ENCODE measurements at regions not wholly inside any gene's neighbourhood (a gene's known extent, or its start where the extent isn't known, plus 50 kb on each side); places are given as distances from the start of the nearest gene placed in this dataset.

GRCh38 chr6:44681761-44682160 is 294.3 kb downstream of the CDC5L start:
- Histone ChIP-seq H3K27me3 (no peaks in the 10 kb centered on the region), H3K27ac (no peak overlapping the region), H3K4me3 (no peak overlapping the region), H3K36me3 (no peaks in the 10 kb centered on the region), H3K4me1 (ENCODE audit: insufficient read depth) (no peaks in the 10 kb centered on the region), H3K9me3 (no peaks in the 10 kb centered on the region)
- WGBS, 3 donors: 17 to 40% (median 24%) methylated on average over 10 of the region's 10 CpGs
- TF ChIP-seq CTCF (IDR thresholded peaks at IDR 0.05) (no peak), POLR2A (IDR thresholded peaks at IDR 0.05) (no peak), EP300 (IDR thresholded peaks at IDR 0.05) (no peak)
- intact Hi-C loops (cut with DNase I): no loop called here
- peak in 3 of 5 donors; percentile 25 to 45 (median 38) for DNase-seq

- Histone ChIP-seq H3K9me3 (no peaks in the 10 kb centered on the region), H3K4me1 (ENCODE audit: insufficient read depth) (no peaks in the 10 kb centered on the region), H3K27ac (no peak overlapping the region), H3K27me3 (no peaks in the 10 kb centered on the region), H3K36me3 (no peaks in the 10 kb centered on the region), H3K4me3 (no peak overlapping the region)
- DNase-seq: no peak
- 48 to 59% (median 55%) methylated on average over 6 of the region's 6 CpGs for WGBS, 3 donors
- intact Hi-C loops (cut with DNase I): no loop called here
- no peak for TF ChIP-seq EP300 (IDR thresholded peaks at IDR 0.05)
- no peak for TF ChIP-seq POLR2A (IDR thresholded peaks at IDR 0.05)
- TF ChIP-seq CTCF (IDR thresholded peaks at IDR 0.05): no peak
Observed at GRCh38 chr6:44682280-44682679, 294.8 kb downstream of the CDC5L start.

- Histone ChIP-seq H3K36me3 (no peaks in the 10 kb centered on the region), H3K4me1 (ENCODE audit: insufficient read depth) (no peaks in the 10 kb centered on the region), H3K27ac (no peak overlapping the region), H3K27me3 (no peaks in the 10 kb centered on the region), H3K4me3 (no peak overlapping the region), H3K9me3 (no peaks in the 10 kb centered on the region)
- TF ChIP-seq CTCF (IDR thresholded peaks at IDR 0.05): no peak
- no peak for TF ChIP-seq EP300 (IDR thresholded peaks at IDR 0.05)
- no peak for TF ChIP-seq POLR2A (IDR thresholded peaks at IDR 0.05)
- intact Hi-C loops (cut with DNase I): no loop called here
- DNase-seq: no peak
- 91 to 92% (median 91%) methylated on average over 13 of the region's 13 CpGs for WGBS, 3 donors
Observed at GRCh38 chr6:44682987-44683779, 295.7 kb downstream of the CDC5L start.

GRCh38 chr6:44685213-44685612 is 297.7 kb downstream of the CDC5L start:
- Histone ChIP-seq H3K27me3 (no peaks in the 10 kb centered on the region), H3K9me3 (no peaks in the 10 kb centered on the region), H3K27ac (no peak overlapping the region), H3K36me3 (no peaks in the 10 kb centered on the region), H3K4me3 (no peak overlapping the region), H3K4me1 (ENCODE audit: insufficient read depth) (no peaks in the 10 kb centered on the region)
- TF ChIP-seq EP300 (IDR thresholded peaks at IDR 0.05) (no peak), POLR2A (IDR thresholded peaks at IDR 0.05) (no peak), CTCF (IDR thresholded peaks at IDR 0.05) (no peak)
- intact Hi-C loops (cut with DNase I): no loop called here
- no peak for DNase-seq
- WGBS, 3 donors: 88 to 98% (median 91%) methylated on average over 2 of the region's 2 CpGs
